ENCODE measurements at regions not wholly inside any gene's neighbourhood (a gene's known extent, or its start where the extent isn't known, plus 50 kb on each side); places are given as distances from the start of the nearest gene placed in this dataset.

GRCh38 chr12:77601069-77601468 lies 229.6 kb upstream of the NAV3 start:
- DNase-seq, result no peak
- H3K4me1 ChIP-seq, result no peaks in the 10 kb centered on the region
- no peak for TF ChIP-seq CTCF (IDR thresholded peaks at IDR 0.05)
- TF ChIP-seq POLR2A (IDR thresholded peaks at IDR 0.05), result no peak
- no peak overlapping the region for H3K27ac ChIP-seq
- no peaks in the 10 kb centered on the region for H3K9me3 ChIP-seq
- H3K27me3 ChIP-seq, result no peaks in the 10 kb centered on the region
- intact Hi-C loops (cut with DNase I), result no loop called here
- no peak overlapping the region for H3K4me3 ChIP-seq (replicated peaks in 1 of 3)
- 88 to 94% methylated on average over 2 of the region's 2 CpGs for WGBS, 2 donors
- H3K36me3 ChIP-seq, result no peaks in the 10 kb centered on the region

GRCh38 chr12:77600468-77600843 lies 230.2 kb upstream of the NAV3 start:
- H3K4me3 ChIP-seq (replicated peaks in 1 of 3), result no peak overlapping the region
- H3K36me3 ChIP-seq, result no peaks in the 10 kb centered on the region
- no peak overlapping the region for H3K27ac ChIP-seq
- WGBS, 2 donors, result 91 to 92% methylated on average over 1 of the region's 1 CpG
- no peaks in the 10 kb centered on the region for H3K9me3 ChIP-seq
- intact Hi-C loops (cut with DNase I), result no loop called here
- no peak for TF ChIP-seq CTCF (IDR thresholded peaks at IDR 0.05)
- no peak for TF ChIP-seq POLR2A (IDR thresholded peaks at IDR 0.05)
- no peak for DNase-seq
- H3K4me1 ChIP-seq, result no peaks in the 10 kb centered on the region
- no peaks in the 10 kb centered on the region for H3K27me3 ChIP-seq

GRCh38 chr12:77599782-77600467 lies 230.8 kb upstream of the NAV3 start:
- DNase-seq, result no peak
- H3K27me3 ChIP-seq, result no peaks in the 10 kb centered on the region
- H3K4me3 ChIP-seq (replicated peaks in 1 of 3), result no peak overlapping the region
- no peaks in the 10 kb centered on the region for H3K36me3 ChIP-seq
- no peak overlapping the region for H3K27ac ChIP-seq
- no peak for TF ChIP-seq CTCF (IDR thresholded peaks at IDR 0.05)
- TF ChIP-seq POLR2A (IDR thresholded peaks at IDR 0.05), result no peak
- intact Hi-C loops (cut with DNase I), result no loop called here
- H3K4me1 ChIP-seq, result no peaks in the 10 kb centered on the region
- H3K9me3 ChIP-seq, result no peaks in the 10 kb centered on the region

GRCh38 chr12:77594366-77594765 lies 236.3 kb upstream of the NAV3 start:
- H3K4me1 ChIP-seq, result no peaks in the 10 kb centered on the region
- H3K36me3 ChIP-seq, result no peaks in the 10 kb centered on the region
- H3K27me3 ChIP-seq, result no peaks in the 10 kb centered on the region
- 93 to 96% methylated on average over 3 of the region's 3 CpGs for WGBS, 2 donors
- H3K4me3 ChIP-seq (replicated peaks in 1 of 3), result no peak overlapping the region
- DNase-seq, result no peak
- intact Hi-C loops (cut with DNase I), result no loop called here
- TF ChIP-seq POLR2A (IDR thresholded peaks at IDR 0.05) (no peak), CTCF (IDR thresholded peaks at IDR 0.05) (no peak)
- no peak overlapping the region for H3K27ac ChIP-seq
- H3K9me3 ChIP-seq, result no peaks in the 10 kb centered on the region

GRCh38 chr12:77592836-77593235 lies 237.9 kb upstream of the NAV3 start:
- Histone ChIP-seq H3K9me3 (no peaks in the 10 kb centered on the region), H3K27ac (no peak overlapping the region), H3K4me3 (replicated peaks in 1 of 3) (no peak overlapping the region), H3K36me3 (no peaks in the 10 kb centered on the region), H3K4me1 (no peaks in the 10 kb centered on the region), H3K27me3 (no peaks in the 10 kb centered on the region)
- intact Hi-C loops (cut with DNase I), result no loop called here
- TF ChIP-seq CTCF (IDR thresholded peaks at IDR 0.05) (no peak), POLR2A (IDR thresholded peaks at IDR 0.05) (no peak)
- WGBS, 2 donors, result 78 to 86% methylated on average over 2 of the region's 2 CpGs
- DNase-seq, result no peak

All from thyroid gland (tissue), 4 donors.